ENCODE measurements at regions not wholly inside any gene's neighbourhood (a gene's known extent, or its start where the extent isn't known, plus 50 kb on each side); places are given as distances from the start of the nearest gene placed in this dataset.

- TF ChIP-seq CTCF (IDR thresholded peaks at IDR 0.05 in 2 of 3, conservative IDR thresholded peaks at IDR 0.05 in 1 of 3; ENCODE audit: borderline replicate concordance in 1 of 3, insufficient read depth in 1 of 3, low read depth in 2 of 3, low read length in 2 of 3) (no peak), EZH2phosphoT487 (IDR thresholded peaks at IDR 0.05; ENCODE audit: borderline replicate concordance) (no peak), EGR1 (IDR thresholded peaks at IDR 0.05; ENCODE audit: low read depth) (no peak), CEBPB (IDR thresholded peaks at IDR 0.05; ENCODE audit: low read depth) (no peak), ZBTB33 (IDR thresholded peaks at IDR 0.05; ENCODE audit: extremely low read depth, insufficient replicate concordance, low read length) (no peak), YY1 (IDR thresholded peaks at IDR 0.05; ENCODE audit: extremely low read depth, insufficient replicate concordance, low read depth, low read length) (no peak), SP1 (IDR thresholded peaks at IDR 0.05; ENCODE audit: low read depth) (no peak), REST (IDR thresholded peaks at IDR 0.05; ENCODE audit: low read depth) (no peak), POLR2A (IDR thresholded peaks at IDR 0.05; ENCODE audit: borderline replicate concordance, extremely low read depth, insufficient read depth, insufficient read length) (no peak)
Measured at GRCh38 chr9:1256178-1256577, 206.0 kb downstream of the DMRT2 start.

Data from HCT116 (cell line).